Transverse colon (tissue), 4 donors: ENCODE measurements at regions not wholly inside any gene's neighbourhood (a gene's known extent, or its start where the extent isn't known, plus 50 kb on each side); places are given as distances from the start of the nearest gene placed in this dataset.

ENCODE experiments used
- CTCF ChIP-seq, 5 experiments: fragments of 200-600 bp in 3 of 5; fragments of 450-650 bp in 2 of 5; sonication (generic) in 3 of 5; IDR thresholded peaks; 1 replicate in 2 of 5; 2 replicates in 3 of 5; pipeline ENCODE4 v1.5.1; 2016 to 2017; ENCODE audit warnings: antibody characterized with exemption in 5 of 5, inconsistent platforms in 3 of 5, mild to moderate bottlenecking in 2 of 5, moderate library complexity in 1 of 5
- EP300 ChIP-seq: sonication (generic); formaldehyde crosslinking; IDR thresholded peaks from one replicate; pipeline ENCODE4 v1.6.1; 2017; ENCODE audit warnings: antibody characterized with exemption, low read depth
- POLR2A ChIP-seq: fragments of 450-650 bp; IDR thresholded peaks from one replicate; pipeline ENCODE4 v1.6.1; 2016; ENCODE audit warnings: antibody characterized with exemption, mild to moderate bottlenecking, moderate library complexity
- POLR2AphosphoS5 ChIP-seq, 3 donors: sonication (generic); formaldehyde crosslinking; IDR thresholded peaks; one replicate each; pipeline ENCODE4 v1.6.1; 2016; ENCODE audit warnings: antibody characterized with exemption in 3 of 3

GRCh38 chr7:79719216-79719615, 265.7 kb upstream of the MAGI2 start:
- TF ChIP-seq POLR2A (no peak), POLR2AphosphoS5 (IDR thresholded peaks at IDR 0.05) (no peak), CTCF (IDR thresholded peaks at IDR 0.05) (no peak), EP300 (no peak)
